B cell (primary cell): ENCODE measurements at regions not wholly inside any gene's neighbourhood (a gene's known extent, or its start where the extent isn't known, plus 50 kb on each side); places are given as distances from the start of the nearest gene placed in this dataset.

Experiments used
- CTCF ChIP-seq: fragments of 200-600 bp; IDR thresholded peaks from one replicate; pipeline ENCODE4 v1.8.0; 2022; ENCODE audit warnings: antibody characterized with exemption, mild to moderate bottlenecking
- EZH2 ChIP-seq: IDR thresholded peaks from 2 replicates; pipeline ENCODE4 v1.6.1; 2012; ENCODE audit warnings: borderline replicate concordance, low read depth, mild to moderate bottlenecking, moderate library complexity, low read length; ENCODE audit not compliant: insufficient read depth, poor library complexity, severe bottlenecking

- TF ChIP-seq CTCF: no peak
- TF ChIP-seq EZH2: no peak
Measured at GRCh38 chr19:27752530-27753184, 1460.3 kb downstream of the UQCRFS1 start.
